ENCODE measurements at regions not wholly inside any gene's neighbourhood (a gene's known extent, or its start where the extent isn't known, plus 50 kb on each side); places are given as distances from the start of the nearest gene placed in this dataset.

GRCh38 chr2:203648273-203648672, 58.2 kb upstream of the CD28 start:
- no peaks in the 10 kb centered on the region for H3K4me1 ChIP-seq (ENCODE audit: insufficient read depth, low read length)
- Mint-ChIP-seq H3K36me3 (ENCODE audit: low read depth) (no peaks in the 10 kb centered on the region), H3K27ac (no peak overlapping the region), H3K9me3 (no peaks in the 10 kb centered on the region), H3K4me1 (ENCODE audit: low read depth) (peaks cover 16% of the 10 kb centered on the region), H3K27me3 (no peaks in the 10 kb centered on the region), H3K4me3 (no peak overlapping the region)
- ChIA-PET CTCF (no interaction called here), POLR2A (interaction anchor here (0.9 kb wide), 1 partner anchor 8 kb away, joined by 3 read pairs; no protein-coding TSS in a partner anchor)
- H3K27ac ChIP-seq (ENCODE audit: low read depth in 1 of 2, low read length in 2 of 2): no peak overlapping the region
- no peaks in the 10 kb centered on the region for H3K36me3 ChIP-seq (ENCODE audit: insufficient read depth, low read length)
- no peak for ATAC-seq (ENCODE audit: poor library complexity)
- DNase-seq: no peak
- no peaks in the 10 kb centered on the region for H3K27me3 ChIP-seq (ENCODE audit: control insufficient read depth in 1 of 2, insufficient read depth in 2 of 2, low read length in 2 of 2)
- intact Hi-C loops (cut with DNase I, micrococcal nuclease): no loop called here
- no peak for TF ChIP-seq CTCF (IDR thresholded peaks at IDR 0.05)
- no peak overlapping the region for H3K4me3 ChIP-seq (ENCODE audit: low read length)
- H3K9me3 ChIP-seq (ENCODE audit: control insufficient read depth in 1 of 2, insufficient read depth in 1 of 2, low read length in 2 of 2): peaks cover 0 to 7% of the 10 kb centered on the region in 2 experiments

- H3K27me3 Mint-ChIP-seq: no peaks in the 10 kb centered on the region
- no peak for DNase-seq
- TF ChIP-seq CTCF (IDR thresholded peaks at IDR 0.05): no peak
- POLR2A ChIA-PET: interaction anchor here (0.8 kb wide), 1 partner anchor 23 kb away, joined by 3 read pairs; no protein-coding TSS in a partner anchor
- H3K9me3 ChIP-seq (ENCODE audit: control insufficient read depth in 1 of 2, insufficient read depth in 1 of 2, low read length in 2 of 2): peaks cover 0 to 7% of the 10 kb centered on the region in 2 experiments
- no peak overlapping the region for H3K27ac Mint-ChIP-seq
- CTCF ChIA-PET: interaction anchor here (0.7 kb wide), 1 partner anchor 23 kb away, joined by 3 read pairs; no protein-coding TSS in a partner anchor
- intact Hi-C loops (cut with DNase I, micrococcal nuclease): no loop called here
- ATAC-seq (ENCODE audit: poor library complexity): no peak
- H3K4me1 Mint-ChIP-seq (ENCODE audit: low read depth): peaks cover 16% of the 10 kb centered on the region
- no peaks in the 10 kb centered on the region for H3K36me3 Mint-ChIP-seq (ENCODE audit: low read depth)
- no peak overlapping the region for H3K27ac ChIP-seq (ENCODE audit: low read depth in 1 of 2, low read length in 2 of 2)
- H3K4me3 ChIP-seq (ENCODE audit: low read length): no peak overlapping the region
- no peaks in the 10 kb centered on the region for H3K4me1 ChIP-seq (ENCODE audit: insufficient read depth, low read length)
- H3K27me3 ChIP-seq (ENCODE audit: control insufficient read depth in 1 of 2, insufficient read depth in 2 of 2, low read length in 2 of 2): no peaks in the 10 kb centered on the region
- no peaks in the 10 kb centered on the region for H3K9me3 Mint-ChIP-seq
- H3K4me3 Mint-ChIP-seq: no peak overlapping the region
- no peaks in the 10 kb centered on the region for H3K36me3 ChIP-seq (ENCODE audit: insufficient read depth, low read length)
Measured at GRCh38 chr2:203649176-203649814, 57.1 kb upstream of the CD28 start.

- ChIA-PET POLR2A (interaction anchor here (1.0 kb wide), 1 partner anchor 164 kb away, joined by 3 read pairs; no protein-coding TSS in a partner anchor), CTCF (interaction anchor here (0.7 to 1.3 kb wide), 4 partner anchors 8 to 926 kb away, joined by 3 to 4 read pairs (median 4); no protein-coding TSS in a partner anchor)
- no peak for TF ChIP-seq CTCF (IDR thresholded peaks at IDR 0.05)
- peaks cover 29% of the 10 kb centered on the region for H3K4me1 Mint-ChIP-seq (ENCODE audit: low read depth)
- peak in 3 of 14 experiments; percentile 36 to 45 (median 38) for DNase-seq
- no peaks in the 10 kb centered on the region for H3K36me3 Mint-ChIP-seq (ENCODE audit: low read depth)
- intact Hi-C loops (cut with DNase I, micrococcal nuclease): loop anchor here in 1 of 2 experiments (5.0 kb wide), 2 partner anchors 131 to 169 kb away; no protein-coding TSS in a partner anchor
- H3K4me3 ChIP-seq (ENCODE audit: low read length): no peak overlapping the region
- H3K36me3 ChIP-seq (ENCODE audit: insufficient read depth, low read length): no peaks in the 10 kb centered on the region
- H3K4me1 ChIP-seq (ENCODE audit: insufficient read depth, low read length): no peaks in the 10 kb centered on the region
- no peaks in the 10 kb centered on the region for H3K27me3 ChIP-seq (ENCODE audit: control insufficient read depth in 1 of 2, insufficient read depth in 2 of 2, low read length in 2 of 2)
- H3K9me3 Mint-ChIP-seq: no peaks in the 10 kb centered on the region
- no peak for ATAC-seq (ENCODE audit: poor library complexity)
- H3K27me3 Mint-ChIP-seq: no peaks in the 10 kb centered on the region
- no peak overlapping the region for H3K27ac Mint-ChIP-seq
- no peak overlapping the region for H3K27ac ChIP-seq (ENCODE audit: low read depth in 1 of 2, low read length in 2 of 2)
- H3K9me3 ChIP-seq (ENCODE audit: control insufficient read depth in 1 of 2, insufficient read depth in 1 of 2, low read length in 2 of 2): peaks cover 0 to 7% of the 10 kb centered on the region in 2 experiments
- H3K4me3 Mint-ChIP-seq: no peak overlapping the region
Measured at GRCh38 chr2:203650860-203651613, 55.4 kb upstream of the CD28 start.

Data from CD4-positive, alpha-beta T cell (primary cell).